ENCODE measurements at regions not wholly inside any gene's neighbourhood (a gene's known extent, or its start where the extent isn't known, plus 50 kb on each side); places are given as distances from the start of the nearest gene placed in this dataset.

- H3K4me3 ChIP-seq = no peak overlapping the region
- TF ChIP-seq Cebpa-rat (IDR thresholded peaks at IDR 0.05) = no peak
- H3K36me3 ChIP-seq = no peaks in the 10 kb centered on the region
- H3K27me3 ChIP-seq = no peaks in the 10 kb centered on the region
- H3K4me2 ChIP-seq = no peak overlapping the region
- H3K9ac ChIP-seq = no peak overlapping the region
- H3K4me1 ChIP-seq = no peaks in the 10 kb centered on the region
- no peak overlapping the region for H3K27ac ChIP-seq
- no peaks in the 10 kb centered on the region for H4K20me1 ChIP-seq
- no peaks in the 10 kb centered on the region for H3K9me3 ChIP-seq
Observed at GRCh38 chr17:6204203-6204722, 134.1 kb downstream of the WSCD1 start.

- no peaks in the 10 kb centered on the region for H3K27me3 ChIP-seq
- H3K9me3 ChIP-seq = no peaks in the 10 kb centered on the region
- no peak overlapping the region for H3K9ac ChIP-seq
- no peak overlapping the region for H3K27ac ChIP-seq
- H4K20me1 ChIP-seq = no peaks in the 10 kb centered on the region
- no peaks in the 10 kb centered on the region for H3K36me3 ChIP-seq
- TF ChIP-seq Cebpa-rat (IDR thresholded peaks at IDR 0.05) = no peak
- H3K4me1 ChIP-seq = no peaks in the 10 kb centered on the region
- no peak overlapping the region for H3K4me3 ChIP-seq
- no peak overlapping the region for H3K4me2 ChIP-seq
Observed at GRCh38 chr17:6196355-6196754, 126.2 kb downstream of the WSCD1 start.

DNA sequence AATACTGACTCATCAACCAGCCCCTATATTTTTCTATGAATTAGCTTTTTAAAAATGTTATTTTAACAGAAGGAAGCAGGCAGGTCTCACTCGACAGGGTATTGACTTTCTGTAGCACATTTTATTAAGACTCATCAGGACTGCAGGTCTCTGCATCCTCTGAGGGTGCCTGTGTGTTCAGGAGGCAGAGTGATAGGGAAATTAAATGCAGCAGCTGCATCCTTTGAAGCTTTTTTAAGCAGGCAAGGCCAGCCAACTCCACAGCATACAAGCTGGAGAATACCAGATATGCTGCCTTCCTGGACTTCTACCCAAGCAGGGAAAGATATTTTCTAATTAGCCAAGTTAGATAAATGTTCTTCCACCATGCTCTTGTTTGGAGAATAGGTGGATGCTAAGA lies 124.9 kb downstream of the WSCD1 start:
- Histone ChIP-seq H3K9me3 (no peaks in the 10 kb centered on the region), H3K4me2 (no peak overlapping the region), H3K9ac (no peak overlapping the region), H4K20me1 (no peaks in the 10 kb centered on the region), H3K36me3 (no peaks in the 10 kb centered on the region), H3K27me3 (no peaks in the 10 kb centered on the region), H3K4me1 (no peaks in the 10 kb centered on the region), H3K4me3 (no peak overlapping the region), H3K27ac (no peak overlapping the region)
- no peak for TF ChIP-seq Cebpa-rat (IDR thresholded peaks at IDR 0.05)

- Histone ChIP-seq H3K36me3 (no peaks in the 10 kb centered on the region), H3K9me3 (no peaks in the 10 kb centered on the region), H3K9ac (no peak overlapping the region), H4K20me1 (no peaks in the 10 kb centered on the region), H3K27ac (no peak overlapping the region), H3K4me2 (no peak overlapping the region), H3K4me1 (no peaks in the 10 kb centered on the region), H3K27me3 (no peaks in the 10 kb centered on the region), H3K4me3 (no peak overlapping the region)
- no peak for TF ChIP-seq Cebpa-rat (IDR thresholded peaks at IDR 0.05)
Observed at GRCh38 chr17:6191405-6192324, 121.5 kb downstream of the WSCD1 start.

DNA sequence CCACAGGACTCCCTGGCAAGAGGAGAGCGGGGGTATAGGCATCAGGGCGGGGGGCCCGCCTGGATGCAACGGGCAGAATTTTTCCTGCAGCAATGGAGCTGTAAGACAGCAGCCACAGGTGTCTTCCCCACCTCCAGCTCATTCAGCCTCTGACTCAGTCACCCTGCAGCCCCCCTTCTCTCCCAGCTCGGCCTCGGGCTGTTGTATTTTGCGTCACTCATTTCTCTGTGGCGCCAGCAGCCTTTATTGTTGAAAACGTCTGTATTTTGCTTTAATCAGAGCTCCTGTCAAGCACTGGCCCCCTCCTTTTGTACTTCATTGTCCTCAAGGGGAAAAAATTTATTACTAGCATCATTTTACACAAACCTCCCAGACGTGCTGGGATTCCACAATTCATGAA lies 117.7 kb downstream of the WSCD1 start:
- Histone ChIP-seq H3K9me3 (no peaks in the 10 kb centered on the region), H3K27me3 (no peaks in the 10 kb centered on the region), H3K4me3 (no peak overlapping the region), H3K4me2 (no peak overlapping the region), H4K20me1 (no peaks in the 10 kb centered on the region), H3K4me1 (no peaks in the 10 kb centered on the region), H3K9ac (no peak overlapping the region), H3K36me3 (no peaks in the 10 kb centered on the region), H3K27ac (no peak overlapping the region)
- TF ChIP-seq Cebpa-rat (IDR thresholded peaks at IDR 0.05) = no peak

GRCh38 chr17:6186998-6187397 lies 116.8 kb downstream of the WSCD1 start:
- Histone ChIP-seq H3K4me2 (no peak overlapping the region), H3K9ac (no peak overlapping the region), H3K9me3 (no peaks in the 10 kb centered on the region), H3K27me3 (no peaks in the 10 kb centered on the region), H3K36me3 (no peaks in the 10 kb centered on the region), H3K4me1 (no peaks in the 10 kb centered on the region), H3K27ac (no peak overlapping the region), H4K20me1 (no peaks in the 10 kb centered on the region), H3K4me3 (no peak overlapping the region)
- no peak for TF ChIP-seq Cebpa-rat (IDR thresholded peaks at IDR 0.05)

DNA sequence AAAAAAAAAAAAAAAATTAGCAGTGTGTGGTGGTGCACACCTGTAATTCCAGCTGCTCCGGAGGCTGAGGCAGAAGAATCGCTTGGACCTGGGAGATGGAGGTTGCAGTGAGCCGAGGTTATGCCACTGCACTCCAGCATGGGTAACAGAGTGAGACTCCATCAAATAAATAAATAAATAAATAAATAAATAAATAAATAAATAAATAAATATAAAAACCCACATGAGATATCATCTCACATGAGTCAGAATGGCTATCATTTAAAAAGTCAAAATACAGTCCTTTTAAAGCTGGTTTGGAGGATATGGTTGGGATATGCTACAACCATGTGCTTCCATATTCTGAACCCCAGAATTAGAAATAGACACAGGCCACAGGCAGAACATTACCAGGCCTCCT lies 114.3 kb downstream of the WSCD1 start:
- H3K27ac ChIP-seq = no peak overlapping the region
- H3K4me3 ChIP-seq = no peak overlapping the region
- H3K4me1 ChIP-seq = no peaks in the 10 kb centered on the region
- H3K9ac ChIP-seq = no peak overlapping the region
- H3K4me2 ChIP-seq = no peak overlapping the region
- no peak for TF ChIP-seq Cebpa-rat (IDR thresholded peaks at IDR 0.05)
- H3K27me3 ChIP-seq = no peaks in the 10 kb centered on the region
- H4K20me1 ChIP-seq = no peaks in the 10 kb centered on the region
- H3K36me3 ChIP-seq = no peaks in the 10 kb centered on the region
- no peaks in the 10 kb centered on the region for H3K9me3 ChIP-seq

DNA sequence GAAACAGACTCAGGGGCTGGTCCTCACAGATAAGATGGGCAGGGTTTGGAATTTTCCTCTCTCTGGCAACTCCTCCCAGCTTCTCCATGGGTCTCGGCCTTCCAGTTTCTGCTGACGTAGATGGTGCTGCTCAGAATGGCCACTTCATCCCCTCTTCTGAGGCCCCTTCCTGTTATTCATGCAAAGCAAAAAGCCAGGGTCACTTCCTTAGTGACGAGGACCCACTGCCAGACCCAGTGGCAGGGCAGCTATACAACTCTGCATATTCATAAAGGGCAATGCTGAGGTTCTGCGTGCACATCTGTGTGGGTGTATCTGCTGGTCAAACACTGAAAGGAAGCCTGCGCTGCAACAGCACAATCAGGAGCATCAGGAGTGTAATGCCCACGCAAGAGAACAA lies 108.8 kb downstream of the WSCD1 start:
- H3K4me3 ChIP-seq = no peak overlapping the region
- H3K9me3 ChIP-seq = no peaks in the 10 kb centered on the region
- no peaks in the 10 kb centered on the region for H3K4me1 ChIP-seq
- H3K4me2 ChIP-seq = no peak overlapping the region
- no peak for TF ChIP-seq Cebpa-rat (IDR thresholded peaks at IDR 0.05)
- H3K9ac ChIP-seq = no peak overlapping the region
- no peaks in the 10 kb centered on the region for H3K27me3 ChIP-seq
- no peaks in the 10 kb centered on the region for H4K20me1 ChIP-seq
- H3K27ac ChIP-seq = no peak overlapping the region
- no peaks in the 10 kb centered on the region for H3K36me3 ChIP-seq

DNA sequence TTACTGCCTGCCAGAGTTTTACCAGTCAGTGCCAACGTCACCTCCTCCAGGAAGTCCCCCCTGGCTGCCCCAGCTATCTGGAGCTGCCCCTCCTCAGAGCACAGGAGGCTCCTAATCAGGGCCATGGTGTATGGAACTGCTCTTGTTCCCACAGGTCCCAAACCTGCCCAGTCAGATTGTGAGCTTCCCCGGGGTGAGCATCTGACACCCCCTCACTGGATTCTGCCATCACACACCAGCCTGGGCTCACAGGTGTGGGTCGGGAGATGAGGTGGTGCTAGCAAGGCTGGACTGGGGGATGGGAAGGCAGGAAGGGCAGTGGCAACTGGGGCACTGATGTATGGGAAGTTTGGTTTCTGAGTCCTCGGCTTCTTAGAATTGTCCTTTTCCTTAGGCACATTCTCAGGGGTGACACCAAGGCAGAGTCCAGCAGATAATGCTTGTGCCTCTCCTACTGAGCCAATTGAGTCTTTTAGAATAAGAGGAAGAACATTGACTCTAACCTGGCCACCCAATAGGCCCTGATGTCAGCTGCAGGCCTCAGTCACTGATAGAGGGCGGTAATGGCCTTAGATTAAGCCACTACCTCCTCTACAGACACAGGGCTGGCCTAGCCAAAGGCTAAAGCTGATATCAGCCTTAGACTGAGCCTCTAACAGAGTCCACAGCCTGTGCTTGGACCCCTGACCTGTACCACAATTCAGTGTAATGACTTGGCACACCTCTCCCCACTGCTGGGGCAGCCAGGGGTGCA lies 107.9 kb downstream of the WSCD1 start:
- no peak for TF ChIP-seq Cebpa-rat (IDR thresholded peaks at IDR 0.05)
- Histone ChIP-seq H4K20me1 (no peaks in the 10 kb centered on the region), H3K4me2 (no peak overlapping the region), H3K9ac (no peak overlapping the region), H3K9me3 (no peaks in the 10 kb centered on the region), H3K4me1 (no peaks in the 10 kb centered on the region), H3K27ac (no peak overlapping the region), H3K27me3 (no peaks in the 10 kb centered on the region), H3K4me3 (no peak overlapping the region), H3K36me3 (no peaks in the 10 kb centered on the region)
